CD4-positive, CD25-positive, alpha-beta regulatory T cell (primary cell): ENCODE measurements at regions not wholly inside any gene's neighbourhood (a gene's known extent, or its start where the extent isn't known, plus 50 kb on each side); places are given as distances from the start of the nearest gene placed in this dataset.

ENCODE experiments used
- ATAC-seq, 2 donors: fragments of 150-1000 bp; cut with Tn5 transposase; one replicate each; pipeline ENCODE4 v1.10.0; 2021; ENCODE audit warnings: low read depth in 2 of 2, moderate number of reproducible peaks in 2 of 2, moderate library complexity in 1 of 2
- DNase-seq, 3 donors: peaks; one replicate each; pipeline versions ENCODE4 v3.0.0 to v3.0.0-alpha.2; 2012 to 2022; ENCODE audit warnings: mixed read lengths in 1 of 3
- H3K27ac ChIP-seq: one replicate; pipeline ENCODE4 v1.7.0; 2013; ENCODE audit warnings: mild to moderate bottlenecking, low read length; ENCODE audit not compliant: insufficient read depth, poor library complexity, severe bottlenecking
- H3K27me3 ChIP-seq: one replicate; pipeline ENCODE4 v1.7.0; 2013; ENCODE audit warnings: low read length; ENCODE audit not compliant: control insufficient read depth, insufficient read depth
- H3K36me3 ChIP-seq: one replicate; pipeline ENCODE4 v1.7.0; 2013; ENCODE audit warnings: mild to moderate bottlenecking, low read length, moderate library complexity; ENCODE audit not compliant: control insufficient read depth, insufficient read depth
- H3K4me1 ChIP-seq: 2 replicates; pipeline ENCODE4 v1.7.0; 2013; ENCODE audit warnings: mild to moderate bottlenecking, low read length; ENCODE audit not compliant: insufficient read depth, control insufficient read depth, poor library complexity, severe bottlenecking
- H3K4me3 ChIP-seq: one replicate; pipeline ENCODE4 v1.7.0; 2013; ENCODE audit warnings: low read depth, mild to moderate bottlenecking, low read length, moderate library complexity
- H3K9me3 ChIP-seq, 2 experiments: 1 replicate in 1 of 2; 2 replicates in 1 of 2; pipeline ENCODE4 v1.7.0; 2013; ENCODE audit warnings: low read length in 2 of 2, mild to moderate bottlenecking in 1 of 2, moderate library complexity in 1 of 2; ENCODE audit not compliant: control insufficient read depth in 2 of 2
- H3K27ac Mint-ChIP-seq, 3 donors: one replicate each; pipeline ENCODE4 v1.8.0; 2020 to 2022; ENCODE audit warnings: mild to moderate bottlenecking in 3 of 3, mixed read lengths in 3 of 3, moderate library complexity in 2 of 3
- H3K27me3 Mint-ChIP-seq: one replicate; pipeline ENCODE4 v1.8.0; 2022; ENCODE audit warnings: mild to moderate bottlenecking, mixed read lengths
- H3K36me3 Mint-ChIP-seq: one replicate; pipeline ENCODE4 v1.8.0; 2020; ENCODE audit warnings: mixed read lengths
- H3K4me1 Mint-ChIP-seq, 4 donors: one replicate each; pipeline ENCODE4 v1.8.0; 2020 to 2022; ENCODE audit warnings: mixed read lengths in 4 of 4, mild to moderate bottlenecking in 1 of 4
- H3K4me3 Mint-ChIP-seq, 4 donors: one replicate each; pipeline ENCODE4 v1.8.0; 2020 to 2022; ENCODE audit warnings: mild to moderate bottlenecking in 4 of 4, mixed read lengths in 4 of 4, moderate library complexity in 3 of 4
- H3K9me3 Mint-ChIP-seq, 7 donors: one replicate each; pipeline ENCODE4 v1.8.0; 2020 to 2022; ENCODE audit warnings: mixed read lengths in 7 of 7, mild to moderate bottlenecking in 3 of 7, moderate library complexity in 2 of 7

GRCh38 chr18:5625076-5625475 lies 81.3 kb upstream of the EPB41L3 start:
- peaks cover 24% of the 10 kb centered on the region for H3K27me3 ChIP-seq
- no peaks in the 10 kb centered on the region for H3K9me3 ChIP-seq
- H3K9me3 Mint-ChIP-seq: no peaks in the 10 kb centered on the region
- no peak overlapping the region for H3K27ac Mint-ChIP-seq
- no peak for DNase-seq
- no peak for ATAC-seq
- no peak overlapping the region for H3K4me3 ChIP-seq
- peaks cover 15% of the 10 kb centered on the region for H3K4me1 ChIP-seq
- H3K36me3 ChIP-seq: no peaks in the 10 kb centered on the region
- H3K27me3 Mint-ChIP-seq: no peaks in the 10 kb centered on the region
- H3K4me3 Mint-ChIP-seq: no peak overlapping the region
- peaks cover 0 to 5% (median 2%) of the 10 kb centered on the region in 4 donors for H3K4me1 Mint-ChIP-seq
- H3K36me3 Mint-ChIP-seq: no peaks in the 10 kb centered on the region
- H3K27ac ChIP-seq: no peak overlapping the region

GRCh38 chr18:5622905-5623304 lies 79.1 kb upstream of the EPB41L3 start:
- Mint-ChIP-seq H3K4me1 (peaks cover 0 to 2% (median under 1%) of the 10 kb centered on the region in 4 donors), H3K9me3 (peaks cover 0 to 2% (median 0%) of the 10 kb centered on the region in 7 donors), H3K27ac (no peak overlapping the region), H3K36me3 (no peaks in the 10 kb centered on the region), H3K4me3 (no peak overlapping the region), H3K27me3 (no peaks in the 10 kb centered on the region)
- DNase-seq: no peak
- no peak overlapping the region for H3K27ac ChIP-seq
- H3K27me3 ChIP-seq: peaks cover 21% of the 10 kb centered on the region
- H3K9me3 ChIP-seq: no peaks in the 10 kb centered on the region
- no peaks in the 10 kb centered on the region for H3K36me3 ChIP-seq
- H3K4me1 ChIP-seq: no peaks in the 10 kb centered on the region
- no peak overlapping the region for H3K4me3 ChIP-seq
- no peak for ATAC-seq

DNA sequence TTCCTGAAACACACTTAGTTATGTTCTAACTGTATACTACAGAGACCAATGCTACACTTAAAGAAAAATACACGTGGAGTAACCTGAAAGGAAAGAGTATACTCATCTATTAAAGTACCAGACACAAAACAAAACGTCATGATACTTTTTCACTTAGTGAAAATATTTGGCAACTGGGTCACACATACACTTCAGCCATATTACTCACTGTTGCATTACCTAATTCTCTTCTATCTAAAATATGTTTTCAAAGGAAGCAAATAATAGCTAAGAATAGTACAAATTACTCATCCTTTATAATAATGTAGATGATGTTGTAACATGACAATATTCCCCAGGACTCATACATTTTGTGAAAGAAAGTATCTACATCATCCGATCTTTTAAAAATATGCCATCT lies 76.5 kb upstream of the EPB41L3 start:
- H3K9me3 Mint-ChIP-seq: peaks cover 0 to 2% (median 0%) of the 10 kb centered on the region in 7 donors
- no peak for DNase-seq
- no peak for ATAC-seq

DNA sequence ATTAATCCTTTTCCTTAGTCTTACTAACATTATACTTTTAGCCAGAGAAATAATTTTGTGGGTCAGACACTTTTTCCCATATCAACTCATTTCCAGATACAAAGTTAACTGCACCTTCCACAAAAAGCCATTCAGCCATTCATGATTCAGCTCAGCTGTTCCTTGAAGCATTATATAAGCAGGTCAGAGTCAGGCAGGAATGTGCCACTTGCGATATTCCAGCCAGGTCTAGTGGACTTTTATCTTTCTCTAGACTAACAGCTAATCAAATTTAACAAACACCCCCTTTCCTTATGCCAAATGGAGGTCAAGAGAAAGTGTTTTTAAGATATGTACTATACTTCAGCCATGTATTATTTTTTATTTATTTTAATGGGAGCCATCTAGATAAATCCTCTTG lies 75.6 kb upstream of the EPB41L3 start:
- Histone ChIP-seq H3K27me3 (peaks cover 3% of the 10 kb centered on the region), H3K9me3 (no peaks in the 10 kb centered on the region), H3K27ac (no peak overlapping the region), H3K4me1 (no peaks in the 10 kb centered on the region), H3K36me3 (no peaks in the 10 kb centered on the region), H3K4me3 (no peak overlapping the region)
- H3K27me3 Mint-ChIP-seq: no peaks in the 10 kb centered on the region
- ATAC-seq (no peak), DNase-seq (no peak)
- H3K4me1 Mint-ChIP-seq: no peaks in the 10 kb centered on the region
- no peaks in the 10 kb centered on the region for H3K36me3 Mint-ChIP-seq
- H3K27ac Mint-ChIP-seq: no peak overlapping the region
- no peak overlapping the region for H3K4me3 Mint-ChIP-seq
- peaks cover 0 to 2% (median 0%) of the 10 kb centered on the region in 7 donors for H3K9me3 Mint-ChIP-seq

More for the DNA sequence above, 76.5 kb upstream of the EPB41L3 start:
- Histone ChIP-seq H3K36me3 (no peaks in the 10 kb centered on the region), H3K4me1 (no peaks in the 10 kb centered on the region), H3K4me3 (no peak overlapping the region), H3K9me3 (no peaks in the 10 kb centered on the region), H3K27ac (no peak overlapping the region), H3K27me3 (peaks cover 4% of the 10 kb centered on the region)
- Mint-ChIP-seq H3K36me3 (no peaks in the 10 kb centered on the region), H3K4me3 (no peak overlapping the region), H3K27me3 (no peaks in the 10 kb centered on the region), H3K27ac (no peak overlapping the region), H3K4me1 (no peaks in the 10 kb centered on the region)

DNA sequence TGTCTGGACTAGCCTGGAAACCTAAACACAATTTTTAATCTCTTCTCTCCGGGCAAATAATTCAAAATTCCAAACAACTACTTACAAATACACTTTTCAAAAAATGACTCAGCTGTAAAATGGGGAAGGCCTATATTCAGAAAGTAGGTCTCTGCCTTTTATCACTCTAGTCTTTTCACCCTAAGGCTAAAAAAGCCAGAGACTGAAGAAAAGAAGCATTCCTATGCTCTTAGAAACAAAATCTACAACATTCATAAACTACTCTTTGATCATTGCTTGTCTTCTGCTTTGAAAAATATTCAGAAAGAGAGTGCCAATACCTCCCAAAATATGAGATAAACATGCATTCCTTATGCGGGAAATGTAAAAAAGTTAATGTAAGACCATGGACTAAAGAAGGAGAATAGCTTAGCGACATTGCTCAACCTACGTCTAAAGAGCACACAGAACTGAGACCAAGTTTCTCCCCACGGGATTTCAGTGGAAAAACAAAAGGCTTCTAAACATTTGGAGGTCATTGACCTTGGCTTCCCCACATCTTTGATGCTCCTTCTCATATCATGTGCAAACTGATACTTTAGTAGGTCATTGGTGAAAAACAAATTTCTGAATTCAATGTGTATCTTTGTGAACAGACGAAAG lies 74.4 kb upstream of the EPB41L3 start:
- Histone ChIP-seq H3K4me1 (no peaks in the 10 kb centered on the region), H3K9me3 (no peaks in the 10 kb centered on the region), H3K27me3 (no peaks in the 10 kb centered on the region), H3K27ac (no peak overlapping the region), H3K4me3 (no peak overlapping the region), H3K36me3 (no peaks in the 10 kb centered on the region)
- DNase-seq (no peak), ATAC-seq (no peak)
- no peaks in the 10 kb centered on the region for H3K27me3 Mint-ChIP-seq
- no peak overlapping the region for H3K27ac Mint-ChIP-seq
- H3K4me1 Mint-ChIP-seq: no peaks in the 10 kb centered on the region
- peaks cover 0 to 2% (median 0%) of the 10 kb centered on the region in 7 donors for H3K9me3 Mint-ChIP-seq
- H3K36me3 Mint-ChIP-seq: no peaks in the 10 kb centered on the region
- no peak overlapping the region for H3K4me3 Mint-ChIP-seq

- Mint-ChIP-seq H3K4me1 (no peaks in the 10 kb centered on the region), H3K9me3 (peaks cover 0 to 2% (median 0%) of the 10 kb centered on the region in 7 donors), H3K36me3 (no peaks in the 10 kb centered on the region), H3K27me3 (peaks cover 5% of the 10 kb centered on the region), H3K27ac (no peak overlapping the region), H3K4me3 (no peak overlapping the region)
- Histone ChIP-seq H3K4me1 (no peaks in the 10 kb centered on the region), H3K9me3 (no peaks in the 10 kb centered on the region), H3K4me3 (no peak overlapping the region), H3K27me3 (no peaks in the 10 kb centered on the region), H3K36me3 (no peaks in the 10 kb centered on the region), H3K27ac (no peak overlapping the region)
- no peak for DNase-seq
- no peak for ATAC-seq
Observed at GRCh38 chr18:5611221-5611620, 67.4 kb upstream of the EPB41L3 start.

- Histone ChIP-seq H3K4me3 (no peak overlapping the region), H3K9me3 (no peaks in the 10 kb centered on the region), H3K36me3 (no peaks in the 10 kb centered on the region), H3K27me3 (no peaks in the 10 kb centered on the region), H3K4me1 (no peaks in the 10 kb centered on the region), H3K27ac (no peak overlapping the region)
- DNase-seq: no peak
- ATAC-seq: no peak
- no peak overlapping the region for H3K27ac Mint-ChIP-seq
- peaks cover 5% of the 10 kb centered on the region for H3K27me3 Mint-ChIP-seq
- H3K4me3 Mint-ChIP-seq: no peak overlapping the region
- no peaks in the 10 kb centered on the region for H3K36me3 Mint-ChIP-seq
- H3K4me1 Mint-ChIP-seq: no peaks in the 10 kb centered on the region
- H3K9me3 Mint-ChIP-seq: peaks cover 0 to 2% (median 0%) of the 10 kb centered on the region in 7 donors
Observed at GRCh38 chr18:5608846-5609245, 65.0 kb upstream of the EPB41L3 start.

DNA sequence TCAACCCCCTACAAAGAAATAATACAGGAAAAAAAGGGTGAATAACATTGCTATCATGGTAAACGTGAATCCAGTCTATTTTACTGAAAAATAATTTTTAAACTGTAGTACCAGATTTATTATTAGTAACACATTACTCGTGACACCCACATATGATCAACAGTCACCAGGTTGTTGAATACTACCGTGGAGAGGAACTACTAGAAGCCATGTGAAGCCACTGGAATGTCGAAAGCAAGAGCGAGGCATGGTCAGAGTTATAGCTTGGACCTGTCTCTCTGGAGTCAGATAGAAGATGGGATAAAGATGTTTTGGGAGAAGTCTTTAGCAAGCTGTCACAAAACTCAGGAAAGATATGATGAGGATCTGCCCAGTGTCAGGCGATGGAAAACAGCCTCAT lies 63.2 kb upstream of the EPB41L3 start:
- H3K36me3 Mint-ChIP-seq: no peaks in the 10 kb centered on the region
- no peak overlapping the region for H3K27ac ChIP-seq
- H3K4me1 Mint-ChIP-seq: no peaks in the 10 kb centered on the region
- ATAC-seq (no peak), DNase-seq (no peak)
- H3K27ac Mint-ChIP-seq: no peak overlapping the region
- H3K4me3 ChIP-seq: no peak overlapping the region
- H3K27me3 ChIP-seq: no peaks in the 10 kb centered on the region
- H3K9me3 ChIP-seq: no peaks in the 10 kb centered on the region
- H3K9me3 Mint-ChIP-seq: peaks cover 0 to 2% (median 0%) of the 10 kb centered on the region in 7 donors
- H3K4me1 ChIP-seq: no peaks in the 10 kb centered on the region
- peaks cover 2% of the 10 kb centered on the region for H3K27me3 Mint-ChIP-seq
- no peaks in the 10 kb centered on the region for H3K36me3 ChIP-seq
- H3K4me3 Mint-ChIP-seq: no peak overlapping the region
